Calu3 (cell line): ENCODE measurements at regions not wholly inside any gene's neighbourhood (a gene's known extent, or its start where the extent isn't known, plus 50 kb on each side); places are given as distances from the start of the nearest gene placed in this dataset.

ENCODE experiments used
- BruUV-seq: library from RNA; stranded (reverse); fragments of 400-500 nt; replicated peaks from 2 replicates; lab custom pipeline; 2021; lab: Mats Ljungman, UMichigan
- CTCF ChIA-PET: fragments of 300-600 bp; sonication (Branson Sonifier 250); formaldehyde crosslinking; loops from one replicate; lab custom pipeline; 2022; ENCODE audit warnings: antibody characterized with exemption; lab: Charles Lee
- DNase-seq: peaks from one replicate; pipeline ENCODE4 v3.0.0; 2022
- H3K27ac Mint-ChIP-seq: one replicate; pipeline ENCODE4 v1.8.0; 2022; ENCODE audit warnings: mixed read lengths; ENCODE audit not compliant: unreplicated experiment
- H3K27me3 Mint-ChIP-seq: one replicate; pipeline ENCODE4 v1.8.0; 2022; ENCODE audit warnings: mixed read lengths; ENCODE audit not compliant: unreplicated experiment
- H3K36me3 Mint-ChIP-seq: one replicate; pipeline ENCODE4 v1.8.0; 2022; ENCODE audit warnings: mild to moderate bottlenecking, moderate library complexity, mixed read lengths; ENCODE audit not compliant: insufficient read depth, unreplicated experiment
- H3K4me1 Mint-ChIP-seq: one replicate; pipeline ENCODE4 v1.8.0; 2022; ENCODE audit warnings: mild to moderate bottlenecking, low read depth, mixed read lengths; ENCODE audit not compliant: unreplicated experiment
- H3K4me3 Mint-ChIP-seq: one replicate; pipeline ENCODE4 v1.8.0; 2022; ENCODE audit warnings: mild to moderate bottlenecking, low read depth, moderate library complexity, mixed read lengths; ENCODE audit not compliant: unreplicated experiment
- H3K9me3 Mint-ChIP-seq: one replicate; pipeline ENCODE4 v1.8.0; 2022; ENCODE audit warnings: low read depth, mixed read lengths; ENCODE audit not compliant: unreplicated experiment
- CTCF ChIP-seq: fragments of 200-600 bp; IDR thresholded peaks from one replicate; pipeline ENCODE4 v1.8.0; 2022; ENCODE audit warnings: antibody characterized with exemption; ENCODE audit not compliant: unreplicated experiment
- intact Hi-C: fragments of 100-400 bp; cut with micrococcal nuclease; formaldehyde crosslinking; loops from one replicate; pipeline ENCODE4 v1.10.0; 2022; ENCODE audit not compliant: unreplicated experiment

GRCh38 chr6:101042966-101043365, 161.8 kb upstream of the ASCC3 start:
- H3K9me3 Mint-ChIP-seq = peaks cover 3% of the 10 kb centered on the region
- H3K36me3 Mint-ChIP-seq = no peaks in the 10 kb centered on the region
- no peak overlapping the region for H3K4me3 Mint-ChIP-seq
- H3K27ac Mint-ChIP-seq = no peak overlapping the region
- no peaks in the 10 kb centered on the region for H3K27me3 Mint-ChIP-seq
- CTCF ChIA-PET = interaction anchor here (1.0 kb wide), 1 partner anchor 18 kb away, joined by 3 read pairs; no protein-coding TSS in a partner anchor
- H3K4me1 Mint-ChIP-seq = peaks cover 9% of the 10 kb centered on the region
- no peak for DNase-seq
- no TSS peak for BruUV-seq
- intact Hi-C loops = no loop called here
- TF ChIP-seq CTCF = no peak

DNA sequence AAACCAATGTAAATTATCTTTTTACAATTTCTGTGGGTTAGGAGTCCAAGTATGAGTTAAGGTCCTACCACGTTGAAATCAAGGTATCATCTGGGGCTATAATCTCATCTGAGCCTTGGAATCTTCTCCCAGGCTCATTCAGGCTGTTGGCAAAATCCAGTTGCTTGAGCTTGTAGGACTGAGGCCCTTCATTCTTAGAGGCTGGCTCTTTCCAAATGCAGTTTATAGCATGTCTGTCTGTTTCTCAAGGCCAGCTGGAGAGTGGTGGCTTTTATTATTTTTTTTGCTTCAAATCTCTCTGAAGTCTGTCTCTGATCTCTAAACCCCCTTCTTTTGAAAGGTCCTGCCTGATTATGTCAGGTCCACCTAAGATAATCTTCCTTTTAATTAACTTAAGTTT, 177.2 kb upstream of the ASCC3 start:
- Mint-ChIP-seq H3K9me3 (peaks cover 2% of the 10 kb centered on the region), H3K36me3 (no peaks in the 10 kb centered on the region), H3K4me3 (no peak overlapping the region), H3K4me1 (no peaks in the 10 kb centered on the region), H3K27ac (no peak overlapping the region), H3K27me3 (no peaks in the 10 kb centered on the region)
- TF ChIP-seq CTCF = no peak
- CTCF ChIA-PET = no interaction called here
- intact Hi-C loops = no loop called here
- no peak for DNase-seq
- BruUV-seq = no TSS peak

- BruUV-seq = no TSS peak
- no peak for DNase-seq
- Mint-ChIP-seq H3K36me3 (no peaks in the 10 kb centered on the region), H3K27me3 (no peaks in the 10 kb centered on the region), H3K27ac (no peak overlapping the region), H3K9me3 (peaks cover 6% of the 10 kb centered on the region), H3K4me3 (no peak overlapping the region), H3K4me1 (no peaks in the 10 kb centered on the region)
- CTCF ChIA-PET = no interaction called here
- TF ChIP-seq CTCF = no peak
- intact Hi-C loops = no loop called here
These were observed 185.4 kb upstream of the ASCC3 start for GRCh38 chr6:101066481-101066880.

DNA sequence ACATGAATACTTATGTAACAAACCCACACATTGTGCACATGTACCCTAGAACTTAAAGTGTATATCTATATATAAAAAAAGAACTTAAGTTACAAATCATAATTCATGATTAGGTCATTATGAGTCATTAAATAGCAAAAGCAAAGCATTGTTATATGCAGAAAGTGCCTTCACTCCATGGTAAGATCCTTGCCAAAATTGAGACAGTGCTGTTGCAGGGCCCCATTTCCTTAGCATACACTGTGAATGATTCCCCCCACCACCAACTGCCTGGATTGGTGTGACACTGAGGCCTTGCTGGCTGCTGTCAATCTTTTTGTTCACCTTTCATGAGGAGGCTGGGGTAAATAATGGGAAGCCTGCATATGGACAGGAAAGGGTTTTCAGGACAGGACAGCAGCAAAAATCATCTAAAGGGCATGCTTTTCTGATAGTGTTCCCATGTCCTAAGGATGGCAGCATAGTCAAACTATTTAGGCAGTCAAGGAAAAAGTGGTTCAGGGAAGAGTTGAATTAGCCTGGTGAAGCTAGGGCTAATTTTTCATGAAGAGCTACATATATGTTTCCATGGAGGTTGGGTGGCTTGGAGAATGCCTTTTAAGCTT, 188.2 kb upstream of the ASCC3 start:
- CTCF ChIA-PET = no interaction called here
- Mint-ChIP-seq H3K36me3 (no peaks in the 10 kb centered on the region), H3K9me3 (peaks cover 4% of the 10 kb centered on the region), H3K4me3 (no peak overlapping the region), H3K27ac (no peak overlapping the region), H3K4me1 (no peaks in the 10 kb centered on the region), H3K27me3 (no peaks in the 10 kb centered on the region)
- TF ChIP-seq CTCF = no peak
- intact Hi-C loops = no loop called here
- BruUV-seq = no TSS peak
- no peak for DNase-seq
